GM21367 (cell line): ENCODE measurements at regions not wholly inside any gene's neighbourhood (a gene's known extent, or its start where the extent isn't known, plus 50 kb on each side); places are given as distances from the start of the nearest gene placed in this dataset.

Source experiments
- ATAC-seq: cut with Tn5 transposase; IDR thresholded peaks from one replicate; pipeline ENCODE4 v1.9.1; 2021; ENCODE audit not compliant: unreplicated experiment

DNA sequence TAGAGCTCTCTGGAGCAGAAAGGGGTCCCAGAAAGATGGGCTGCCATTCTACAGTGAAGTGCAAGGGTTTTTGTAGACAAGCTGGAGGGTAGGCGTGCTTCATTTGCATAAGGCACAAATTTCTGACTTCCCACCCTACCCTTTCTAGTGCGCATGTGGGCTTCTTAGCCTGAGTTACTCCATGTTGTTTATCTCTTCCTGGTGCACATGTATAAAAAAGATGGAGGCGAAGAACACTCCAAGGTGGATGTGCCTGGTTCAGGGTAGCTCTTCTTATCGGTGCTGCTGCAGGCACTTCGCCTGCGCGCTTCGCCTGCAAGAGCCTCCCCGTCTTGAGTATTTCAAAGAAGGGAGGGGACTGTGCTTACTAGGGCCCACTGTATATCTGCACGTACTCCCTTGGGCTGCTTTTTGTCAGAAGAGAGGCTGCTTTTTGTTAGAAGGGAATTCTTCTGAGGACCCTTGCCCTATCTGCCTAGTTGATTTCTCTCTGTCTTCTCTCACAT lies 1047.3 kb upstream of the CNTN5 start:
- no peak for ATAC-seq

DNA sequence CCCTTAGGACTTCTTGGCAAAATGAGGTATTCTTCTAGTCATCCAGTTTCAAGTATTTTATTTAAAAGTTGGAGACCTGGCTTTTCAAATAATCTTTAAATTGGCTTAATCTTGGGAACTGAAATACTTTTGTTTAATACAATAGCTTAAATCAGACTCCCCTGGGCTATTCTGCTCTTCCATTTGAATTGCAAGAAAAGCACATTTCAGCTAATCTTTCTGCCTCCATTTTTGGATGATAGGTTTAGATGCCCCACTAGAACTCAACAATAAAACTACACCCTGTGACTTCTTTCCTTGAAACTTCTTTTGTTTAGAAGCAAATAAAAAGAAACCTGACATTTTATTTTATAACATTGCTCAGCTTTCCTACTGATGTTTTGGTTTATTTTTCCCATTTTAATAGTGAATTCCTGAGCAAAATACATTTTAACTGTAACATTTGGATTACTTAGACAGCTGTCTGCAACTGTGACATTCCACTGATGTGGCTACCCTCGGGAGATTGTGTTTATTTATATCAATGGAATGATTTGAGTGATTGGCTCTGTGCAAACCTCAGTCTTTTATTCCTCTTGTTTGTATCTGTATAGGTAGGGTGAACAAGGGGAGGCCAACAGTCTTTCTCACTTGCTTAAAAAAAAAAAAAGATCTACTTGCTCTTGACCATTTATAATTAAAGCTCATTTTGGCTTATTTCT lies 1045.8 kb upstream of the CNTN5 start:
- no peak for ATAC-seq

DNA sequence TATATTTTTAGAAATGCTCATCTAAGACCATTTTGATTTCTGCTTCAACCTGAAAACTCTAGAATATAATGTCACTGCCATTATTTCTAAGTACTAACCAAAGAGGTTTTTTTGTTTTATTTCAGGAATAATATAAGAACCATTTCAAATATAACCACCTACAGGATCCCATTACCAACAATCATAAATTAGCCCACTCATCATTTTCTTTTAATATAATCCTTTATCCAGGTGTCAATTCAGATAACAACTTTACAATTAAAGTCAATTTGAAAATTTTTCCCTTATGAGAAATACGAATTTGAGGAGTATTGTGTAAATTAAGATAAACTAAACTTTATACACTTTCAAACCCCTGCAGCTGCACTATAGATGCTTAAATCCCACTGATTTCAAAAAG lies 1043.0 kb upstream of the CNTN5 start:
- ATAC-seq = no peak

DNA sequence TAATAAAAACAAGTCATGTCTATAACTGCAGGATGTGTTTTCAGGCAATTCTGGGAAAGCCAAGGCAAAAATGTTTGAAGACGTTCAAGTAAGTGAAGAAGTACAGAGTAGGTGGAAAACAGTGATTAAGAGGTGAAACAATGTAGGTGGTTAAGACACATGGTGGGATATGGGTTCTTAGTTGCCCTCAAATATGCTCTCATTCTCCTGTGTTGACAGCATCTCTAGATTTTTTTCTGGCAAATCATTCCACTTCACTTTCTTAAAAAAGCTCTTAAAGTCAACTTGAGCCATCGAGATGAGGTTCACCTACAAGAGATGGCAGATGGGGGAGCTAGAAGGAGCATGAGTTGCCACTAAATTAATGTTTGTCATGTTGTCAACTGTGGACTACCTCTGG lies 1041.0 kb upstream of the CNTN5 start:
- no peak for ATAC-seq

DNA sequence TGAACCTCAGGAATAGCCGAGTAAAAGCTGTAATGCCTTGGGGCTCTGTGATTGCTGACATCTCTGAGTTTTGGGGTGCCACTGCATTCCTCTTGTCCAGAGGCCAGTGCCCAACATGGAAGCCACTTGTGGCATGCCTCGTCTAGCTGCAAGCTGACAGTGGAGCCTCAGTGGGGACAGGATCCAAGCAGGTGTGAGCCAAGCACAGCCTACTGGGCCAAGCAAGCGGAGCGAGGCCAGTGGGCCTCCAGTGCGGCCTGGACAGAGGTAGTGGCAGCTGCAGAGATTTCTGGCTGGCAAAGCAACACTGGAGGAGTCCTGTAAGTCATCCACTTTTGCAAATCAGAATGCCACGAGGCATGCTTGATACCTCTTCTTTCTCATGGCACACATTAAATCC lies 1038.2 kb upstream of the CNTN5 start:
- ATAC-seq = no peak

DNA sequence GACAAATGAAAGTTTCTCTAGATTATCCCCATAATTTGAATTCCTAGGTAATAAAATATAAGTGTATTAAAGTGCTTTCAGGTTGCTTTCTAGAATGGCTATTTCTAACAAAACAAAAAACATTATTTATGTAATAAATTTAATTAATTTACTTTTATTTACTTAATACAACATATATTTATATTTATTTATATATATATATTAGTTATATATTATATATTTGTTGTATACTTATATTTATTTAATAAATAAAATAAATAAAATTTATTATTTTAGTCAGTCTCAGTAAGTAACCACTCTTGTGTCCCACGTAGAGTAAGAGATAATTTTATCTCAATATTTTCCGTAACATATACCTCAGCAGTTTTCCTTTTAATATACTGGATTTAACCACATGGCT lies 1031.6 kb upstream of the CNTN5 start:
- ATAC-seq = no peak

DNA sequence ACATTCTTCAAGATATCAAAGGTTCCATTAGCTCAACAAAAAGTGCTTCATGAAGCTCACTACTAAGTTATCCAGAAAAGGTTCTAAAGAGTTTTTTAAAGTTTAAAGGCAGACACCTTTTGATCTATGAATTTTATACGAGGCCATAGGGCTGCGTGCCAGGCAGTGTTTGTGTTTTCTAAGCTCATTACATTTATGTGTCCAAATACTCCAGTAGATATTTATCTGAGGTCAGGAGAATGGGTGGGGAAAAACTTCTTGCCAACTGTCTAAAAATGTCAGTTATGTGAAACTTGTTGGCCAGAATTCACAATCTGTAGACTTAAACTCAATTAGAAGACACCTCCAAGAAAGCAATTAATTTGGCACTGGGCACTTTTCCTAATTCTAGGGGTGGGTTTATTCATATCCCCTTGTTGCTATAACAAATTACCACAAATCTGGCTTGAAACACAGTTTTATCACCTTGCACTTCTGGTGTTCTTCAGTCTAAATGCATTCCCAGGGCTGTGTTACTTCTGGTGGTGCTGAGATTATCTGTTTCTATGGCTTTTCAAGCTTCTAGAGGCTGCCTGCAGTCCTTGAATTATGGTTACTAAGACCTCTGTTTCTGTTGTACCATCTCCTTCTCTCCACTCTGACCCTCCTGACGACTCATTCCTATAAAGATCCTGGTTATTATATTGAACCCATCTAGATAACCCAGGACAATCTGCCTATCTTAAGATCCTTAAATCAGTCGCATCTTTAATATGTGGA lies 1030.4 kb upstream of the CNTN5 start:
- no peak for ATAC-seq

DNA sequence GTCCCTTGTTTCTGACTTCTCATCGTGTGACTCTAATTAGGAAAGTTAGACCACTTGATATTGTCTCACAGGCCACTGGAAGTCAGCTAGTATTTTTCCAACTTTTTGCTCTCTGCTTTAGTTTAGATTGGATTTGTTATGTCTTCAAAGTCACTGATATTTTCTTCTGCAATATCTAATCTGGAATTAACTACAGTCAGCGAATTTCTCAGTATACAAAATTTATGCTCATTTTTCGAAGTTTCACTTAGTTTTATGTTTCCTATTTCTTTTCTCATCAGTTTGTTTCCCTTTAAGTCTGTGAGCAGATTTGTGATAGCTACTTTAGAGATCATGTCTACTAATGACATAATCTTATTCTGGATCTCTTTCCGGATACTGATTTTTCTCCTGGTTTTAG lies 1027.2 kb upstream of the CNTN5 start:
- no peak for ATAC-seq

DNA sequence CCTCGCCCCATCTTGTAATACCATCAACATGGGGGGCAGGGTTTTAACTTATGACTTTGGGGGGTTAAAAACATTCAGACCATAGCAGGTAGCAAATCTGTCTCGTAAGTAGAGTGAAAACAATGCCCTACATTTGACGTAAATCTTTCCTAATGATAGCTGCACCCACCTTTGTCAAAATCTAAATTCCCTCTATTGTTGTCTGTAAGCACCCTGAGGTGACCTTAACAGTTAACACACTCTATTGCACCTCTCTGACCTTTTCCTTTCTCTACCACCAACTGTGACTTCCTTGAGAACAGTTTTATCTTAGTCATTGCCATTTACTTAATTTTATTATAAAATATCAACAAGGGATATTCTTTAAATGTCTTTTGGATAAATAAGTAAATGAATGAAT lies 1024.9 kb upstream of the CNTN5 start:
- ATAC-seq = no peak

DNA sequence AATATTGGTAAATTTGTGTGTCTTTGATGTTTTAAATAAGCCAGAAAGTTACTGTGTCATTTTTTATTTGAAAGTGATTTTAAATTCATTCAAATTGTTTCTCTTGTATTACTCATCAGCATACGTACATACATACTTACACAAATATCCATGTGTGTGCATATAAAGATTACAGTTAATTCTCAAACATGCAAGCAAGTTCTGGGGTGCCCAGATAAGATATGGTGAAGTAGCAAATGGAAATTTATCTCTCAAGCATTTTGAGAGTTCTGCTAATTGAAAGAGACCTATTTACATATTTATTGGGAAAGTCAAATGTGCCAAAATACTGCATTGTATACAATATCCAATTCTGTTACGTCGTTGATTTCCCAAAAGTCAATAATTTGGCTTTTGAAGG lies 1024.0 kb upstream of the CNTN5 start:
- no peak for ATAC-seq

DNA sequence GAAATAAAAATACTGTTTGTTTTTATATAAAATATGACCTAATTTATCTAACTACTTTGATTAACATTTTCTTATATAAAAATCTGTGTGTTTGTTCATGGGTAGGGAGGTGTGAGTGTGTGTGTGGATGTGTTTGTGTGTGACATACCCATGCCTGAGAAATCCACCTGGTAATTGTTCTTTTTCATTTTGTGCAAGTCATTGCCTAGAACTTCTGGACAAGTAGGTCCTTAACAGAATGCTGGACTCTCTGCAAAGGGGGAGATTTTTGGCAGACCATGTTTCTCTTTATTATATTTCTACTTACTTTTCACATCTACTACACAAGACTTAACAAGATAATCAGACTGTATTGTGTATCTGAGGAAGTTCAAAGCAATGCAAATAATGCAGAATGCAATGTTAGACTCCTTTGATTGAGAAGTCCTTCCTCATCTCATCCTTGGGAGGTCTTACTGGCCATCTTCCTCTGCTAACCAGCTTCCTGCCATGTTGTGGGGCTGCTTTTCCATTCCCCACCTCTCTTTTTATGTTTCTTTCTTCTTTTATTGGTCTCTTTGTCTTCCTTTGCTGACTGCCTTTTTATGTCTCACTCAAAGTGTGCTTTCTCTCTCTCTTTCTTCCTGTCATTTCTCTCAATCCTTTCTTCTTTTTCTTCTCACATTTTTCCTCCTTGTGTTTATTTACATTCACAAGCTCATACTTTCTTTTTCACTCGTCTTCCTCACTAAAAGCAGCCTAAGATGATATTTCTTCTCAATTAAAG lies 1017.0 kb upstream of the CNTN5 start:
- no peak for ATAC-seq

DNA sequence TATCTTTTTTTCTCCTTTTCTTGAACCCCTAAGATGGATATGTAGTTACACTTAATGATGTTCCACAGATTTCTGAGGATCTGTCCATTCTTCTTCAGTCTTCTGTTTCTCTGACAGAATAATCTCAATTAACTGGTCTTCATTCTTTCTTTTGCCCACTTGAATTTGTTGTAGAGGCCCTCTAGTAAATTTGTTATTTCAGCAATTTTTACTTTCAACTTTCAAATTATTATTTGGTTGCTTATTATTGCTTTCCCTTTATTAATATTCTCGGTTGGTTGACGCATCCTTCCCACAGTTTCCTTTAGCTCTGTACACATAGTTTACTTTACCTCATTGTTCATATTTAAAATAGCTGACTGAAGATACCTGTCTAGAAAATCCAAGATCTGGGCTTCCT lies 1013.7 kb upstream of the CNTN5 start:
- ATAC-seq = no peak

DNA sequence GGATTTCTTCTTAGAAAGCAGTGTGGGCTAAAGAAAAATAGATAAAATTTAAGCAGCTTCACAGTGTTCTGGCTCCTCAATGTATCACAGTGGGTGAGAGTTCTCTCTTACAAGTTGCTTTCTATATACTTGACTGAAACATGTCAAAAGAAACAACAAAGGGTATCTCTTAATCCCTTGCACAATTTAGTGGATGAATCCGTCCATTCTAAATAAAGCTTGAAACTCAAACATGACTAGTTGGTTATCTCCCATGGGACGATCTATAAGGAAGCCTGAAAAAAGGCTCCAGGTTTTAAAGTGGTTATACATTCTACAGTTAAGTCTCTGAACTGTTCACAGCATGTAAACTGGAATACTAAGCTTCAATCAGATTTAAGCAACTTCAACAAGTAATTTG lies 993.1 kb upstream of the CNTN5 start:
- ATAC-seq = no peak

DNA sequence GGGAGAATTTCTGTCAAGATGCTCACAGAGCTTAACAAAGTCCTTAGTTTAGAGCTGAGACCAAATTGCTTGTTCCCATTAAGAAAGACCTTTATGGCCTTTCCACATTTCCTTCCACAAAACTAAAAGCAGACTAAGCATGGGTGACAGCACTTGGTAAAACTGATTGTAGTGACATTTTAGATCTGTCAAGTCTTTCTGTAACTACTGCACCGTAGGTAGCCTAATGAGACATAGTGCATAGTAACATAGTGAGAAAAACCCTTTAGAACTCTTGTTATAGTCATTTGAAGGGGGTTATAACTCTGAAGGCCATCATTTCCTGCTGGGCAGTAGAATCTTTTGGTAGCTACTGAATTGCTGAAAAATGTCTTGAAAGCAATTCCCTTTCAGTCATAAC lies 990.9 kb upstream of the CNTN5 start:
- ATAC-seq = no peak

DNA sequence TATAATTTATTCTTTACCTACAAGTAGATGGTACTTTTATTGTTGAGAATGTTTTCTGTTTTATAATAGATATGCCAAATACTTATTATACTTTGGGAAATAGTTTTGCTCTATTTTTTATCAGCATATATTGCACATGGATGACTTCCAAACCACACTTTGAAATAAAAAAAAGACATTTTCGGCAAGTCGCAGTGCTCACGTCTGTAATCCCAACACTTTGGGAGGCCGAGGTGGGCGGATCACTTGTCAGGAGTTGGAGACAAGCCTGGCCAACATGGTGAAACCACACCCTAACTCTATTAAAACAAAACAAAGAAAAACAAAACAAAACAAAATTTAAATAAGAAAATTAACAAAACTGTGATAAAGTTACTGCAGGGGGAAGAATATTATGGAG lies 983.9 kb upstream of the CNTN5 start:
- no peak for ATAC-seq

DNA sequence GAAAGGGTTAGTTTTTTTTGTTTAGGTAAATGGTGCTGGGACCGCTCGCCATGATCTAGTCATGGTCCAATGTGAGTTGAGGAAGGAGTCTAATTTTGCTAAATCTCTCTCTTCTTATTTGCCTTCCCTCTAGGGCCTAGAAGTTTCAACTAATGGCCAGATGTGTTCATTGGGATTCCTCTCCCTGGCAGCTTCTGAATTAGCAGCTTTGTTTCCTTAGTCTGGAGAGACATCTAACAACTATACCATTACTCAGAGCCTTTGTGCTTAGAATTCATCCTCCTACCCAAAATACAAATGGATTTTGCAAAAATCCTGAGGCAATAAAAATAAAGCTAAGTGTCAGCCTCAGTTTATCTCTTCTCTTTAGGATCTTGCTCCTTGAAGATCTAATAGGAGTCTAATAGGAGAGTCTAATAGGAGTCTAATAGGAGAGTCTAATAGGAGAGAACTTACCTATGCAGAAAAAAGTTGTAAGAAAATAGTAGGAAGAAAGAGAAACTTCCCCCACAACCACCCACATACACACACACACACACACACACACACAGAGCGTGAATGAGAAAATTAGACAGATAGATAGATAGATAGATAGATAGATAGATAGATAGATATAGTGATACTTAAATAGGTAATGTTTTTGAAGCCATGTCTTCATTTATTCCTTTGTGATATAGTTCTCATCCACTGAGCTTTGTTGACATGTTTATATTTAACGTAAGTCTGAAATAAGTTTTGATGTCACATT lies 980.5 kb upstream of the CNTN5 start:
- ATAC-seq = no peak

DNA sequence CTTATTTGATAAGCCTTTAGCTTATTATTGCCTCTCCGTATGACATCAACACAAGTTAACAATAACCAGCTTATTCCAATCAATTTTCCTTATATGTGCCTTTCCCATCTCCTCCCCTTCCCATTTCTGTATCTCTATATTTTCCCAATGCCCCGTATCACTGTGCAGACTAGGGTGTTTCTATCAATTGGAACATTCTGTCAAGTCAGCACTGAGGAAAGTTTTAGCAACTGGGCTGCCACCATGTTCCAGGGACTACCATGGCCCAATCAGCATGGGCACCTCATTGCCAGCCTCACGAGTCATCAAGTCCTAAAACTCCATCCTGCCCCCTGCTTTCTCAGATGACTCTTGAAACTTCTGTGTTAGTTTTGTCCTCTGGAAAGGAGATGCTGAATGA lies 973.1 kb upstream of the CNTN5 start:
- no peak for ATAC-seq

DNA sequence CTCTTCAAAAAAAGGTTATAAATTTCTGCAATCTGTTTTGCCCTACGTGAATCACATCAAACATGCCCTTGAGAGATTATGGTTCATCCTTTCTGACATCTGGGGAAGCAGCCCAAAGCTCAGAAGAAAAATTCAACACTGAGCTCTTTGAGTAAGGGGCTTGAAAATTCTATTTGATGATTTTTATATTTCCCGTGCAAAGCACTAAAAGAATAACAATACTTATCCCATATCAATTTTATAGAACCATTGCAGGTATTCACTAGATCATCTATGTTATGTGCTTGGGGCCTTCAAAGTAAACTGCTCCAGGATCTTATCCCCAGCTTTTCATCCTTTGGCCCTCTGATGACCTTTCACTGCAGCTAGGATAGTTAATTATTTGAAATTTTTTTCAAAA lies 966.9 kb upstream of the CNTN5 start:
- no peak for ATAC-seq

DNA sequence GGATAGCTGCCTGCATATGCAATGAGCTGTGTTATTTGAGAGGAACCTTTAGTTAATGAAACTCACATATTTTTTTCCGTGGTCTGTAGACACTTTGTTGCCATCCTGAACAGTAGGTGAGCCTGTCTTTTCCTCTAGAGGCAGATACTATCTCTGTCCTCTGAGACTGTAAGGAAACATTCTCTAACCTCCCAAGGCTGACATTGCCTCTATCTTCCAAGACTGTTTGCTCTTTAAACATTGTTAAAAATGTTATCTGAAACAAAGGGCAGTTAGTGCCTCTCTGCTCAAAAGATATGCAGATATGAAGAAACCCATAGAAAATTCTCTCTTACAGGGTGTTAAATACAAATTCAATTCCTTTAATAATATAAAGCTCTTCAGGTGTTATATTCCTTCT lies 963.8 kb upstream of the CNTN5 start:
- ATAC-seq = no peak

DNA sequence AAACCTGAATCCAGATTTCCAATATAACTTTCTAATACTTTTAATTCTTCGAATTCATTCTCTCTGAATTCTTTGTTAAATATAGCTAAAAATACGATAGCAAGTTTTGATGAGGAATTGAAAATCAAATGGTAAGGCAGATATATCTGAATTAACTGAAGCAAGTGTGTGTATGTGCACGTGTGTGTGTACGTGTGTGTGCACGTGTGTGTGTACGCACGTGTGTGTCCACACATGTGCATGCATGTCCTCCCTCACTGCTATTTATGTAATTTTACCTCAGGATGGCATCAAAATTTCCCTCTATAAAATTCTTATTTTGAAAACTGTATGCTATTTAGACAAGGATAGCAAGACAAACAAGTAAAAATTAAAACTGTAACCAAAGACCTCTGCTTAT lies 961.3 kb upstream of the CNTN5 start:
- ATAC-seq = no peak

DNA sequence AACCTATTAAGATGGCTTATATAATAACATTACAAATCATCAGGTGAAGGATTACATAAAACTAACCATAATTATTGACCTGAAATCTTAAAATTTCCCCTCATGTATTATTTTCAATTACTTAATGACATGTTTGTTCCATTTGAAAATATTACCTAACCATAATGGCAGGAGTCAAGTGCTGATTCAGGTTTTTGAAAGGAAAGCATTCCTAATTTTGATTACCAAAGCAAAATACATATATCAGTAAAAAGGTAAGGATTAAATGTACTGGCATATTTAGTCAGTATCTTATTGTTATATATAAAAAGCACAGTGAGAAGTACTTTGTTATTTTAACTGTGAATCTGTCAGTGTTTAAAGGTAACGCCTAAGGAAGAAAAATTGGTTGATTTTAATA lies 960.0 kb upstream of the CNTN5 start:
- ATAC-seq = no peak
